ENCODE measurements at regions not wholly inside any gene's neighbourhood (a gene's known extent, or its start where the extent isn't known, plus 50 kb on each side); places are given as distances from the start of the nearest gene placed in this dataset.

DNA sequence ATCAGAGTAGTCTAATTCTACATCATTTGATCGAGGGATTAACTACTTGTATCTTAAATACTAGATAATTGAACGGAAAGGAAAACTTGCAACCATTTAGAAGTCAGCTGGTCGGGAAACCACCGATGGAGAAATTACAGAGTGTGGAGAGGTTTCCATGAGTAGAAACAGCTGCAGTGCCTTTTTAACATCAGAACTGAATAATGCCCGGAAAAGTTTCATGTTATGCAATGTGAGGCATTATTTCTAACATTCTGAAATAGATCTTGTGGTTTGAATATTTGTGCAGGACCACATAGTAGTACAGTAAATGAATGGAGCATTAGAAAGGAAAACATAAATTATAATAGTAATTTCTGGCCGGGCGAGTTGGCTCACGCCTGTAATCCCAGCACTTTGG, 88.1 kb upstream of the RNF180 start:
- WGBS, 2 donors: 75 to 80% methylated on average over 8 of the region's 8 CpGs
- Histone ChIP-seq H3K9me3 (ENCODE audit: control insufficient read depth in 4 of 4, insufficient read depth in 3 of 4, low read length in 3 of 4) (no peaks in the 10 kb centered on the region), H3K36me3 (ENCODE audit: control insufficient read depth in 4 of 4, insufficient read depth in 4 of 4, low read length in 4 of 4) (no peaks in the 10 kb centered on the region), H3K9ac (ENCODE audit: insufficient read depth in 1 of 2, low read length in 2 of 2) (no peak overlapping the region), H3K27me3 (ENCODE audit: control insufficient read depth in 3 of 3, insufficient read depth in 3 of 3, low read length in 2 of 3) (no peaks in the 10 kb centered on the region), H3K27ac (ENCODE audit: low read depth in 1 of 2, low read length in 1 of 2) (no peak overlapping the region), H3K4me3 (no peak overlapping the region), H3K4me1 (ENCODE audit: control insufficient read depth in 5 of 5, insufficient read depth in 5 of 5, low read length in 5 of 5) (peaks cover 0 to 2% (median 0%) of the 10 kb centered on the region in 5 donors)
- TF ChIP-seq, protein P1, sequence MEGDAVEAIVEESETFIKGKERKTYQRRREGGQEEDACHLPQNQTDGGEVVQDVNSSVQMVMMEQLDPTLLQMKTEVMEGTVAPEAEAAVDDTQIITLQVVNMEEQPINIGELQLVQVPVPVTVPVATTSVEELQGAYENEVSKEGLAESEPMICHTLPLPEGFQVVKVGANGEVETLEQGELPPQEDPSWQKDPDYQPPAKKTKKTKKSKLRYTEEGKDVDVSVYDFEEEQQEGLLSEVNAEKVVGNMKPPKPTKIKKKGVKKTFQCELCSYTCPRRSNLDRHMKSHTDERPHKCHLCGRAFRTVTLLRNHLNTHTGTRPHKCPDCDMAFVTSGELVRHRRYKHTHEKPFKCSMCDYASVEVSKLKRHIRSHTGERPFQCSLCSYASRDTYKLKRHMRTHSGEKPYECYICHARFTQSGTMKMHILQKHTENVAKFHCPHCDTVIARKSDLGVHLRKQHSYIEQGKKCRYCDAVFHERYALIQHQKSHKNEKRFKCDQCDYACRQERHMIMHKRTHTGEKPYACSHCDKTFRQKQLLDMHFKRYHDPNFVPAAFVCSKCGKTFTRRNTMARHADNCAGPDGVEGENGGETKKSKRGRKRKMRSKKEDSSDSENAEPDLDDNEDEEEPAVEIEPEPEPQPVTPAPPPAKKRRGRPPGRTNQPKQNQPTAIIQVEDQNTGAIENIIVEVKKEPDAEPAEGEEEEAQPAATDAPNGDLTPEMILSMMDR (IDR thresholded peaks at IDR 0.05; ENCODE audit: control extremely low read depth, extremely low read depth): no peak
- ATAC-seq (ENCODE audit: insufficient read depth, low FRiP score) (peak; percentile 6), DNase-seq (peak in 2 of 3 donors; percentile 24 to 67)

DNA sequence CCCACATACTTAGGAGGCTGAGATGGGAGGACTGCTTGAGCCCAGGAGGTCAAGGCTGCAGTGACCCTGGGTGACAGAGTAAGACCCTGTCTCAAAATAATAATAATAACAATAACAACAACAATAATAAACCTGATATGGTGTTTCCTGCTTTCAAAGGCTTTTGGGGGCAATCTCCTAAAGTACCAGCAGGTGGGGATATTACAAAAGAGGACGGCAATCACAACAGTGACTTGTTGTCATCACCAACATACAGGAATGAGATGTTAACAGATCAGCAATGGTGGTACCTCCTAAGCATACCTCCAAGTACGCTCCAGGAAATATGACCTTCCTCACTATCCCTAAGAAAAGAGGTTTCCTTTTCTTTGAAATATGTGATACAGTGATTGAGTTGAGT, 91.1 kb upstream of the RNF180 start:
- Histone ChIP-seq H3K27me3 (ENCODE audit: control insufficient read depth in 3 of 3, insufficient read depth in 3 of 3, low read length in 2 of 3) (no peaks in the 10 kb centered on the region), H3K27ac (ENCODE audit: low read depth in 1 of 2, low read length in 1 of 2) (no peak overlapping the region), H3K9me3 (ENCODE audit: control insufficient read depth in 4 of 4, insufficient read depth in 3 of 4, low read length in 3 of 4) (no peaks in the 10 kb centered on the region), H3K9ac (ENCODE audit: insufficient read depth in 1 of 2, low read length in 2 of 2) (no peak overlapping the region), H3K4me1 (ENCODE audit: control insufficient read depth in 5 of 5, insufficient read depth in 5 of 5, low read length in 5 of 5) (peaks cover 0 to 5% (median 0%) of the 10 kb centered on the region in 5 donors), H3K36me3 (ENCODE audit: control insufficient read depth in 4 of 4, insufficient read depth in 4 of 4, low read length in 4 of 4) (no peaks in the 10 kb centered on the region), H3K4me3 (no peak overlapping the region)
- ATAC-seq (ENCODE audit: insufficient read depth, low FRiP score) (no peak), DNase-seq (peak in 2 of 3 donors; percentile 55 to 62)
- TF ChIP-seq, protein P1 (IDR thresholded peaks at IDR 0.05; ENCODE audit: control extremely low read depth, extremely low read depth): no peak
- WGBS, 2 donors: 29 to 30% methylated on average over 2 of the region's 2 CpGs

DNA sequence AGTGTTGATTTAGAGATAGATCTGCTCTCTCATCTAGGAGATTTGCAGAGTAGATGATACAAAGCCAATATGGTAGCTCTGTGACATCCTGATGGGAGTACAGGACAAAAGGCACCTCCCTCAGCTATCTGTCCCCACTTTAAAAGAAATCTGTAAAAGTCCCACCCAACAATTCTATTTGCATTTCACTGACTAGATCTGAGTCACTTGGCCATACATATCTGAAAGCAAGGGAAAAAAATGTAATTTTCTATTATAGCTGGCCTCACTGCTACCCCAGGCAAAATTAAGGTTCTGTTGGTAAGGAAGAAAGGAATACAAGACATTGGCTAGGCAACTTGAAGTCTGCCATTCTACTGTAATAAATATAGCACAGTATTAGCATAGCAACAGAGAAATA, 96.2 kb upstream of the RNF180 start:
- Histone ChIP-seq H3K9me3 (ENCODE audit: control insufficient read depth in 4 of 4, insufficient read depth in 3 of 4, low read length in 3 of 4) (peaks cover 0 to 5% (median 0%) of the 10 kb centered on the region in 4 donors), H3K4me1 (ENCODE audit: control insufficient read depth in 5 of 5, insufficient read depth in 5 of 5, low read length in 5 of 5) (peaks cover 0 to 3% (median 0%) of the 10 kb centered on the region in 5 donors), H3K9ac (ENCODE audit: insufficient read depth in 1 of 2, low read length in 2 of 2) (no peak overlapping the region), H3K36me3 (ENCODE audit: control insufficient read depth in 4 of 4, insufficient read depth in 4 of 4, low read length in 4 of 4) (no peaks in the 10 kb centered on the region), H3K27ac (ENCODE audit: low read depth in 1 of 2, low read length in 1 of 2) (no peak overlapping the region), H3K27me3 (ENCODE audit: control insufficient read depth in 3 of 3, insufficient read depth in 3 of 3, low read length in 2 of 3) (no peaks in the 10 kb centered on the region), H3K4me3 (no peak overlapping the region)
- no peak for DNase-seq
- TF ChIP-seq, protein P1 (IDR thresholded peaks at IDR 0.05; ENCODE audit: control extremely low read depth, extremely low read depth): no peak
- ATAC-seq (ENCODE audit: insufficient read depth, low FRiP score): no peak

DNA sequence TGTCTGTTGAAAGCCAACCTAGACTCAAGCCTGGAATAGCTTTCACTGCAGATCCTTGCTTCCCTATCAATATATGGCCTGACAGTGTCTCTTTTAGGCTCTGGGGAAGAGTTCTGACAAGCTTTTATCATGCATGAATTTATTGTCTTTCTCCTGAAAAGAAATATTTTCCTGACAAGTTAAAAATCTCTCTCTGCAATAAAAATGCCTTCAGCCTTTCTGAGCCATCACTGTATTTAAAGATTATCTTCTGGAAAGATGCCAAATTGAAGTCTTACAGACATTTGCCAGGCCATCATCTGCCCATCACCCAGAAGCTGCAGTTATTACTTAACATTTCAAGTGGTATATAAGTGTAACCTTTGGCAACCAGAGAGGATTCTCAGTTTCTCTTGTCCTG, 88.1 kb upstream of the HTR1A start:
- TF ChIP-seq, protein P1 (IDR thresholded peaks at IDR 0.05; ENCODE audit: control extremely low read depth, extremely low read depth): no peak
- Histone ChIP-seq H3K4me3 (no peak overlapping the region), H3K36me3 (ENCODE audit: control insufficient read depth in 4 of 4, insufficient read depth in 4 of 4, low read length in 4 of 4) (no peaks in the 10 kb centered on the region), H3K27me3 (ENCODE audit: control insufficient read depth in 3 of 3, insufficient read depth in 3 of 3, low read length in 2 of 3) (no peaks in the 10 kb centered on the region), H3K27ac (ENCODE audit: low read depth in 1 of 2, low read length in 1 of 2) (no peak overlapping the region), H3K4me1 (ENCODE audit: control insufficient read depth in 5 of 5, insufficient read depth in 5 of 5, low read length in 5 of 5) (no peaks in the 10 kb centered on the region), H3K9me3 (ENCODE audit: control insufficient read depth in 4 of 4, insufficient read depth in 3 of 4, low read length in 3 of 4) (peaks cover 0 to 7% (median 6%) of the 10 kb centered on the region in 4 donors), H3K9ac (ENCODE audit: insufficient read depth in 1 of 2, low read length in 2 of 2) (no peak overlapping the region)
- ATAC-seq (ENCODE audit: insufficient read depth, low FRiP score) (no peak), DNase-seq (no peak)
